Ovary (tissue), 3 donors: ENCODE measurements at regions not wholly inside any gene's neighbourhood (a gene's known extent, or its start where the extent isn't known, plus 50 kb on each side); places are given as distances from the start of the nearest gene placed in this dataset.

Experiments
- EP300 ChIP-seq: sonication (generic); formaldehyde crosslinking; IDR thresholded peaks from one replicate; pipeline ENCODE4 v1.6.1; 2017; ENCODE audit warnings: antibody characterized with exemption
- POLR2A ChIP-seq: fragments of 450-650 bp; IDR thresholded peaks from one replicate; pipeline ENCODE4 v1.6.1; 2017; ENCODE audit warnings: antibody characterized with exemption, mild to moderate bottlenecking, moderate library complexity
- TF ChIP-seq, protein P1 (sequence below), 3 donors: fragments of 450-650 bp in 2 of 3; fragments of 200-600 bp in 1 of 3; IDR thresholded peaks; one replicate each; pipeline versions ENCODE4 v1.5.1 to v1.8.0; 2016 to 2022; ENCODE audit warnings: antibody characterized with exemption in 3 of 3, mild to moderate bottlenecking in 1 of 3
- donor health status: DM: no; HTN: no; CAD: no.

DNA sequence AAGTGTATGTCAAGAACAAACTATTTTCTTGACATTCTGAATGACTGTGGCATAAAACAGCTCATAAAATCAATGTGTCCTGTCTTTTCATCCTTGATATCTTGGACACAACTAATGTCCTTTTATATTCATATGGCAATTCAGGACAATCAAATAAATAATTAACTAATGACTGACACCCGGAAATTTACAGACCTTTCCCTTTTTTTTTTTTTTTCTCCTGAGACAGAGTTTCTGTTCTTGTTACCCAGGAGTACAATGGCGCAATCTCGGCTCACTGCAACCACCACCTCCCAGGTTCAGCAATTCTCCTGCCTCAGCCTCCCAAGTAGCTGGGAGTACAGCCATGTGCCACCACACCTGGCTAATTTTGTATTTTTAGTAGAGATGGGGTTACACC is 107.1 kb upstream of the LGSN start:
- TF ChIP-seq POLR2A (no peak), EP300 (no peak)
- TF ChIP-seq, protein P1, sequence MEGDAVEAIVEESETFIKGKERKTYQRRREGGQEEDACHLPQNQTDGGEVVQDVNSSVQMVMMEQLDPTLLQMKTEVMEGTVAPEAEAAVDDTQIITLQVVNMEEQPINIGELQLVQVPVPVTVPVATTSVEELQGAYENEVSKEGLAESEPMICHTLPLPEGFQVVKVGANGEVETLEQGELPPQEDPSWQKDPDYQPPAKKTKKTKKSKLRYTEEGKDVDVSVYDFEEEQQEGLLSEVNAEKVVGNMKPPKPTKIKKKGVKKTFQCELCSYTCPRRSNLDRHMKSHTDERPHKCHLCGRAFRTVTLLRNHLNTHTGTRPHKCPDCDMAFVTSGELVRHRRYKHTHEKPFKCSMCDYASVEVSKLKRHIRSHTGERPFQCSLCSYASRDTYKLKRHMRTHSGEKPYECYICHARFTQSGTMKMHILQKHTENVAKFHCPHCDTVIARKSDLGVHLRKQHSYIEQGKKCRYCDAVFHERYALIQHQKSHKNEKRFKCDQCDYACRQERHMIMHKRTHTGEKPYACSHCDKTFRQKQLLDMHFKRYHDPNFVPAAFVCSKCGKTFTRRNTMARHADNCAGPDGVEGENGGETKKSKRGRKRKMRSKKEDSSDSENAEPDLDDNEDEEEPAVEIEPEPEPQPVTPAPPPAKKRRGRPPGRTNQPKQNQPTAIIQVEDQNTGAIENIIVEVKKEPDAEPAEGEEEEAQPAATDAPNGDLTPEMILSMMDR (IDR thresholded peaks at IDR 0.05), result no peak
